CD4-positive, alpha-beta T cell treated with Interleukin-17A for 4 hours (primary cell): ENCODE measurements at regions not wholly inside any gene's neighbourhood (a gene's known extent, or its start where the extent isn't known, plus 50 kb on each side); places are given as distances from the start of the nearest gene placed in this dataset.
"Not testable (repeated sequence)": the region's sequence is repeated elsewhere in the genome, so short reads cannot be mapped to it uniquely, and the experiment has no call there.

Experiments
- DNase-seq: peaks from one replicate; pipeline ENCODE4 v3.0.0-alpha.2; 2020; ENCODE audit warnings: mixed read lengths

GRCh38 chr2:192960945-192961344 is 766.2 kb upstream of the TMEFF2 start:
- DNase-seq, result no peak

GRCh38 chr2:192958615-192959014 is 763.9 kb upstream of the TMEFF2 start:
- DNase-seq, result not testable (repeated sequence)

GRCh38 chr2:192957425-192957824 is 762.7 kb upstream of the TMEFF2 start:
- DNase-seq, result no peak

GRCh38 chr2:192953116-192953515 is 758.4 kb upstream of the TMEFF2 start:
- DNase-seq, result no peak

GRCh38 chr2:192952245-192952644 is 757.5 kb upstream of the TMEFF2 start:
- no peak for DNase-seq

GRCh38 chr2:192948316-192948715 is 753.6 kb upstream of the TMEFF2 start:
- no peak for DNase-seq

GRCh38 chr2:192947352-192947751 is 752.6 kb upstream of the TMEFF2 start:
- no peak for DNase-seq

- DNase-seq, result no peak
Measured at GRCh38 chr2:192940767-192941166, 746.0 kb upstream of the TMEFF2 start.

- DNase-seq, result no peak
Measured at GRCh38 chr2:192932376-192932775, 737.6 kb upstream of the TMEFF2 start.

- DNase-seq, result not testable (repeated sequence)
Measured at GRCh38 chr2:192921631-192922030, 726.9 kb upstream of the TMEFF2 start.

GRCh38 chr2:192901446-192901845 is 706.7 kb upstream of the TMEFF2 start:
- no peak for DNase-seq

GRCh38 chr2:192899466-192899865 is 704.7 kb upstream of the TMEFF2 start:
- DNase-seq, result no peak

GRCh38 chr2:192893976-192894375 is 699.2 kb upstream of the TMEFF2 start:
- DNase-seq, result not testable (repeated sequence)

GRCh38 chr2:192888109-192888508 is 693.4 kb upstream of the TMEFF2 start:
- no peak for DNase-seq

GRCh38 chr2:192887337-192887736 is 692.6 kb upstream of the TMEFF2 start:
- DNase-seq, result no peak

GRCh38 chr2:192886636-192887035 is 691.9 kb upstream of the TMEFF2 start:
- DNase-seq, result no peak

GRCh38 chr2:192885569-192886160 is 690.9 kb upstream of the TMEFF2 start:
- no peak for DNase-seq

GRCh38 chr2:192877159-192877558 is 682.4 kb upstream of the TMEFF2 start:
- DNase-seq, result no peak

GRCh38 chr2:192876698-192877097 is 682.0 kb upstream of the TMEFF2 start:
- no peak for DNase-seq

- no peak for DNase-seq
Measured at GRCh38 chr2:192854706-192855105, 660.0 kb upstream of the TMEFF2 start.

- no peak for DNase-seq
Measured at GRCh38 chr2:192854031-192854430, 659.3 kb upstream of the TMEFF2 start.

- DNase-seq, result no peak
Measured at GRCh38 chr2:192828947-192829346, 634.2 kb upstream of the TMEFF2 start.

- DNase-seq, result no peak
Measured at GRCh38 chr2:192828175-192828574, 633.4 kb upstream of the TMEFF2 start.

GRCh38 chr2:192827735-192828134 is 633.0 kb upstream of the TMEFF2 start:
- no peak for DNase-seq

GRCh38 chr2:192814376-192814775 is 619.6 kb upstream of the TMEFF2 start:
- DNase-seq, result no peak

- no peak for DNase-seq
Measured at GRCh38 chr2:192813341-192813740, 618.6 kb upstream of the TMEFF2 start.
